ENCODE measurements at regions not wholly inside any gene's neighbourhood (a gene's known extent, or its start where the extent isn't known, plus 50 kb on each side); places are given as distances from the start of the nearest gene placed in this dataset.

DNA sequence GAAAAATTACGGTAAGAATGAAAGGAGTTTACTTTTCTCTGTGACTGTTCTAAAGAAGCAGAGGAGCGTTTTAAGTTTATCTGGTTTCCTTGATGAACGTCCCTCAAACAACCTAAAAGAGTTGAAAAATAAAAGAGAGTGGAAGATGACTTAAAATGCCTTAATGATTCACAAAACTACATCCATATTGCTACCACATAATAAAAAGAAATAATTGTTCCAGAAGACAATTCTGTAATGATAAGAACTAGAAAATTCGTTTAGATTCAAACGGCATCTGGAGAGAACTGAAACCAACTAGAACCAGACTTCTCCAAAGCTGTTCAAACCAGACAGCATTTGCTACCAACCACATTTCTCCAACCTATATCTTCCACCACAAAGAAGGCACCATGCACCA lies 68.1 kb downstream of the TEKT4 start:
- DNase-seq (ENCODE audit: low spot score), result no peak

DNA sequence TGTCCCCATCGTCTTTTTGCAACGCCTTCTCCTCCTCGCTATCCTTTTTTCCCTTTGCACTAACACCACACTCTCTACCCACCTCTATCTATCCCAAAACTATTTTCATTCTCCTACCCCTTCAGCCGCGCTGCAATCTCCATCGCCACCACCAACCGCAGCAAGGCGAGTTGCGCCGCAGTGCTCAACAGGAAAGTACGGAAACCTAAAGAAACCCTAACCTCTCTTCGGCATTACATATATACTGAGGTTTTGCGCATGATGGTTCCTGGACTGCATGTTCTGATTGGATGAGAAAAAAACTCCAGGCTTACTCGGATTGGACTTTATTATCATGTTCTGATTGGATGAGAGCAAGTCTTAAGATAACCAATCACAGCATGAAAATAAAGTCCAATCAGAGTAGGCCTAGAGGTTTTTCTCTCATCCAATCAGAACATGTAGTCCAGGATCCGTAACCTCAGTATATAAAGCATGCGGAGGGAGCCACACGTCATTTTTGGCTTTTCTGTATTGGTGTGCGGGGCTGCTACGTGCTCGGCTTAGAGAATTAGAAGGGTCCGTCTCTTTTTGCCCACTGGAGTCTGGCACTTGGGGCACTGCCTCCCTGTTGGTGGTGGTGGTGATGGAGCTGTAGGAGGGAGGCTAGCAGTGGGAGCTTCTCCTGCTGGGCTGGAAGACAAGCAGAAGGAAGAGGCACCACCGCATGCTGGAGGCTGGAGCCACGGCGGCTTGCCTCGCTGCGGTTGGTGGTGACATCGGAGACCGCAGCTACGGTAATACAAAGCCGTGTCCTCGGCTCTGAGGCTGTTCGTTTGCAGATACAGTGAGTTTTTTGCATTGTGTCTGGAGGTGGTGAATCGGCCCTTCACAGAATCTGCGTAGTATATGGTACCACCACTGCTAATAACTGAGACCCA lies 76.1 kb downstream of the TEKT4 start:
- DNase-seq (ENCODE audit: low spot score), result no peak

DNA sequence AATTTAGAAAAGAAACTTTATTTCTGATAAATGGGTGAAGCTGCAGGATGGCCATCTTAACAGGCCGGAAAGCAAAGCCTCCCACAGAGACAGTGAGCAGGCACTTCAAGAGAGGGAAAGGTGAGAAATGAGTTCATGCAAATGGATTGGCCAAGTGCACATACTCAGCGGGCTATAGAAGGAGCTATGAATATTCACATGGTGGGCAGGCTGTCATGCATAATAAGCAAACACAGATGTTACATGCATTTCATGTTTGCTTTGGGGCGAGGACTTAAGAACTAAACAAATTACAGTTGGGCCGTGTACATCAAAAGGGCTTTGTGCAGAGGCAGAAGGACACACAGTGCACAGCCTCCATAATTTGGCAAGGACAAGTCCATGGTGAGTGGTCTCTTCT lies 69.8 kb upstream of the MAL start:
- DNase-seq (ENCODE audit: low spot score), result no peak

DNA sequence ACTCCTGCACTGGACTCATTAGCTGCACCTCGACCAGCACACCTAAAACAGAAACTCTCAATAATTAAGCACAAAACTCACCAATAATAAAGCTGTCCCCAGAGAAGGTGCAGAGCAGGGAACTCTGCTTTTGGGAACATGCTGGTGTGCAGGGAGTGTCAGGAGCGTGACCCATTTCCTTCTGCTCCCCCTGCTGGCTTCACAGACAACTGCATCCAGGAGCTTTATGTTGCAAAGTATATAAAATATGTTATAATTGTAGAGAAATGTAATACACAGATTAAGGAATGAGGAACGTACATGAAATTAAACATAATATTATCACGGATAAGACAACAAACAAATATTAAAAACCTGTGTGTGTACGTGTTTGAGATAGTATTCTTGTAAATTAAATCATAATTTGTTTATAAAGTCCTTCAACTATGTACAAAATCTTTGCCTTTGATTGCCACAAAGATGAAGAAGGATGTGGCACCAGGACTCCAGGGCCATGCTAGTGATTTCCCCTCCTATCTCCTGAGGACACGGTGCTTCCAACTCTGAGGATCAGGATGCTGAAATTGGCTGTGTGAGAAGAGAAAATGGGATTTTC lies 68.6 kb upstream of the MAL start:
- DNase-seq (ENCODE audit: low spot score), result peak; percentile 32

DNA sequence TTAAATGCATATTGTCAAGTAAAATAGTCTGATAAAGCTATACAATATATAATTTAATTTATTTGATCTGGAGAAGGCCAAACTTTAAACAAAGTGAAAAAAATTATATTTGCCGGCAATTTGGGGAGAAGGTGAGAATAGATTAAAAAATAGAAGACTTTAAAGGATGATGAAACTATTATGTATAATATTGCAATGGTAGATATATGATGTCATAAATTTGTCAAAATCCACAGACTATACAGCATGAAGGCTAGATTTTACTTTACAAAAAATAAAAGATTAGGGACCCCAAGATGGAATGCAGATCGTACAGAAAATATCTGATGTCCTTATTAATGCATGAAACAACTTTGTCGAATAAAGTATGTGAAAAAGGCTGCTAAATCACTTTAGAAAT lies 67.3 kb upstream of the MAL start:
- no peak for DNase-seq (ENCODE audit: low spot score)

DNA sequence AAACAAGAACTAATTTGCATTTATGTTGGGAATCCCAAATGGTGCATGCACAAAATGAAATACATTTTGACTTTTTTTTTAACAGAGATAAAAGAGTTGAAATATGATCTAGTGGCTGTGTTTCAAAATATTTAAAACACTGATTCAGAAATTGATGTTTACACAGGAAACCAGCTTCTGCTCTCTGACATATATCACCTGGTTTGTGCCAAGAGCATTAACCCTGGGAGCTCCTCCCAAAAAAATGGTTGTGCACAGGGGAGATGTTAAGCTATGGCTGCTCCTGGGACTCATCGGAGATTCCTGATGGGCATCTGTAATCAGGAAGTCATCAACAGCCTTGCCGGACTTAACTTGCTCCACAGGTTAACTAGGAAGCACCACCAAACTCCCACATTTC lies 65.2 kb upstream of the MAL start:
- DNase-seq (ENCODE audit: low spot score), result no peak

DNA sequence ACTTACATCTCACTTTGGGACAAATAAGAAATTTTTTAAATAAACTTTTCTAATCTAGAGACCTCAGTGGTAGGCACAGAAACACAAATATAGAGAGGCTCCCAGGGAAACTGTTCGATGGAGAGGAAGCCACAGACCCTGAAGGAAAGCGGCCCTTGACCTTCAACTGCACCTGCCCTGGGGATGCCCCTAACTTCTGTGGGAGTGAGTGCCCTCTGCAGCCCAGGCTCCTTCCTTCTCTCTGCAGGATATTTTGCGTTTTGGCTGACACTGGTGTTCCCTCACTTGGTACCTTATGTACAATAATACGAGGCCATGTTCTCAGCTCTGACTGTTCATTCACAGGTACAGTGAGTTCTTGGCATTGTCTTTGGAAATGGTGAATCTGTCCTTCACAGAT lies 64.8 kb upstream of the MAL start:
- no peak for DNase-seq (ENCODE audit: low spot score)

DNA sequence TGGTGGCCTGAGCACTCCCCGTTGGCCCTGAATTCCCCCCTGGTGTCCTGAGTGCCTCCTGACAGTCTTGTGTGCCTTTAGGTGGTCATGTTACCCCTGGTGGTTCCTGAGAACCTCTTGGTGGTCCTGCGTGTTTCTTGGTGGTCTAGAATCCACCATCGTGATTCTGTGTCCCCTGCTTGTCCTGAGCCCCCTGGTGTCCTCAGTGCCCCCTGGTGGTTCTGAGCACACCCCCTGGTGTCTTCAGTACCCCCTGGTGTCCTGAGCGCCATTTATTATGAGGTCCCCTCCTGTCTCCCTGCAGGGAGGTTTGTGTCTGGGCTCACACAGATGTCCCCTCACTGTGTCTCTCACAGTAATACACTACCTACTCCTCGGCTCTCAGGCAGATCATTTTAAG lies 61.3 kb upstream of the MAL start:
- DNase-seq (ENCODE audit: low spot score), result no peak

DNA sequence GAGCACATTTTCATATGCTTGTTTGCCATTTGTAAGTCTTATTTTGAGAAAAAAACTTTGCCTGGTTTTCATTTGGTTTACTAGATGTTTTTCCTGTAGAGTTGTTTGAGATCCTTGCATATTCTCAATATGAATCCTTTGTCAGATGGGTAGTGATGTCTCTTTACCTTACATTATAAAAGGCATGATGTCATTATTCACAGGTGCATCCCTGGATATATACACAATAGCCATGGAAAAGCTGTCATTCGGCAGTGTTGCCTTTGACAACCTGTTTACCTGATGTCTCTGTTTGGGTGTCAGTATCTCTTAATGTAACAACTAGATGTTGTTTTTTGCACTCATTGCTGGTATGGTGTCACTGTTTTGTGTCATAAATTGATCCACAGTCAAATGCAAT lies 58.8 kb upstream of the MAL start:
- no peak for DNase-seq (ENCODE audit: low spot score)

DNA sequence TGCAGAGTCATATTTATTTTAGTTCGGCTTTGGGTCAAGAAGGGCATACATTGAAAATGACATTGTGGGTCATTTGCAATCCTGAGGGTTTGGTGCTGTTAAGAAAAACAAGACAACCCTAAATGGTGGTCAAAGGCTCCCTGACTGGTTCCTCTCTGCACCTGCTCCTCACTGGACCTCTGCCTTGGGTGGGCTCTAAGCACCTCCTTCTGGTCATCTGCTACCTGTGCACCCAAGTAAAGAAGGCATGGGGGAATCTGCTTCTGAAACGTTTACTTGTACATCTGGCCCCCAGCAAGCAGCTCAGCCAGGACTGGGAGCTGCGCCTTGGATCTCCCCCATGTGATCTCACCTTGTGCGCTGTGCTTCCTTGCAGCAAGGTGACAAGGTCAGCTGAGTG lies 55.2 kb upstream of the MAL start:
- no peak for DNase-seq (ENCODE audit: low spot score)

Measured in hepatic stellate cell (primary cell).